CD4-positive, alpha-beta T cell treated with Interleukin-6 at 100 ng/mL for 8 hours (primary cell): ENCODE measurements at regions not wholly inside any gene's neighbourhood (a gene's known extent, or its start where the extent isn't known, plus 50 kb on each side); places are given as distances from the start of the nearest gene placed in this dataset.

Source experiments
- DNase-seq: peaks from one replicate; pipeline ENCODE4 v3.0.0-alpha.2; 2020; ENCODE audit warnings: mixed read lengths, low spot score

DNA sequence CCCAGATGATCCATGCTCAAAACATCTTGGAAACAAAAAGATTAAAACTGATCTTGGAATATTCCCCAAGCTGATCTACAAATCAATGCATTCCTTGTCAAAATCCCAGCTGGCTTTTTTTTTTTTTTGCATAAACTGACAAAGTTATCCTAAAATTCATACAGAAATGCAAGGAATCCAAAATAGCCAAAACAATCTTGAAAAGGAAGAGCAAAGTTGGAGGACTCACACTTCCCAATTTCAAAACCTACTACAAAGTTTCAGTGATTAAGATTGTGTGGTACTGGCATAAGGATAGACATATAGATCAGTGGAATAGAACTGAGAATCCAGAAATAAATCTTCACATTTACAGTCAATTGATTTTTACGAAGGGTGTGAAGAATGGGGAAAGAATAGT is 306.8 kb upstream of the MGAT5 start:
- DNase-seq = no peak

DNA sequence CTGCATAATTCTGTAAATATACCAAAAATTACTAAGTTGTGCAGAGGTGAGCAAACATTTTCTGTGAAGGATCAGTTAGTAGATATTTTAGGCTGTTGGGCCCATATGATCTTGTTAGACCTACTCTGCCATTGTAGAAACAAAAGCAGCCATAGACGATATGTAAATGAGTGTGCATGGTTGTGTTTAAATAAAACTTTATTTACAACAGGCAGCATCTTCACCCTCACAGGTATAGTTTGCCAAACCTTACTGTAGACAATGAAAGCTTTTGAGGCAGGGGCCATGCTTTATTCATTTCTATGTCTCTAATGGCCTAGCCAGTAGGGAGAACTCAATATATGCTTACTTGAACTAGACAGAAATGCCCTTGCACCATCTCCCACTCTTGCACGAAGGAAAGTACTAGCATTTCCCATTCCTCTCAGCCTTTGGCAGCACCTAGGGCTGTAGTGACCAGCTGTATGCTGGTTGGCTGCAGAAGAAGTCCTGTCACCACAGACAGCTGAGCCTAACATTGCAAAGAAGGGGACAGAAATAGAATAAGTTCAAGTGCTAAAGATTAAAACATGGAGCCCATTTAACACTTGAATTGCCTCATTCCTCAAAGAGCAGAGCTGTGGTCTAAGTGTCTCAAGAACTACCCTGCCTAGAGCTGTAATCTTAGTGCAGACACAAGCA is 305.1 kb upstream of the MGAT5 start:
- DNase-seq = no peak

DNA sequence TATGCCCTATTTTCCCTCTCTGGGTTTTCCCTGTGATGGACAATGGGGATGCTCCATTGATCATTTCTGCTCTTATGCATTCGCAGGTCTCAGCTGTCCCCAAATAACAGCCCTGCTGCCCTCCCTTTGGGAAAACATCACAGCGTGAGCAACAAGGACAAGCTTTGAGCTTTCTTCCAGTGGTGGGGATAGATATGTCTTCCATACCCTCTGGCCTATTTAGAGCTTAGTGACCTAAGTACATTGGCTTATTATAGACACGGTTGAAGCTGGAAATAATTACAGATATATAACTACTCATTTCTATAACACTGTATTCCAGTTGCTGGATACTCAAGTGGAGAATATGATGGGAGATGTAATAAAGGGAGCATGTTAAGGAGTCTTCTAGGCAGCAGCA is 304.3 kb upstream of the MGAT5 start:
- DNase-seq = no peak

DNA sequence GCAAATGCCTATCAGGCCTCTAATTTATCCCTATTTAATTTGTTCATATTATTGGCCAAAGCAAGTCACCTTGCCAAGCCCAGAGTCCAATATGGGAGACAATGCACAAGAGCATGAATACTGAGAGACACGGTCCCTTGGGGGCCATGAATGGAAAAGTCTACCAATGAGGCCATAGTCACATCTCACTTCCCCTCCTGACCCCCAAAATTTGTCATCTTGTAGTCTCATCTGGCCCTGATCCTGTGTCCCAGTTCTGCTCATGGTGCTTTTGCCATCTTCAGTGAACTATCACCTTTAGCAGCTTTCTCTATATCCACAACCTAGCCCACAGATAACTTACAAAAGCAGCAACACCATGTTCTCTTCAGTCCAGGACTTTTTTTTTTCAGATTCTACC is 302.7 kb upstream of the MGAT5 start:
- DNase-seq = no peak

DNA sequence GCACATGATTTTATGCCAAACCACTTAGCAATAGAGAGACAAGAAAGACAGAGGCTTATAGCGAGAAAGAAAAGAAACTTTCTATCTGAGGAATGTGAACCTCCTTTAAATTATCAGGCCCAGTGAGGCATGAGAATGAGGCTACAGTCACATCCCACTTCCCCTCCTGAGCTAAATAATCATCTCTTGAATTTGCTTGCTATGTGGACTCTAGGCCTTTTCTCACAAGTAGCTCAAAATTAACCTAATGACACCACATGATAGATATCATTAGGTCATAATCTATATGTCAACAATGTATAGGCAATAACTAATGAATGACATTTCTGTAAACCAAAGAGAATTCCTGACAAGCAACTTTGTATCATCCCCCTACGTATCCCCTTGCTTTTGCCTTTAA is 301.5 kb upstream of the MGAT5 start:
- no peak for DNase-seq

DNA sequence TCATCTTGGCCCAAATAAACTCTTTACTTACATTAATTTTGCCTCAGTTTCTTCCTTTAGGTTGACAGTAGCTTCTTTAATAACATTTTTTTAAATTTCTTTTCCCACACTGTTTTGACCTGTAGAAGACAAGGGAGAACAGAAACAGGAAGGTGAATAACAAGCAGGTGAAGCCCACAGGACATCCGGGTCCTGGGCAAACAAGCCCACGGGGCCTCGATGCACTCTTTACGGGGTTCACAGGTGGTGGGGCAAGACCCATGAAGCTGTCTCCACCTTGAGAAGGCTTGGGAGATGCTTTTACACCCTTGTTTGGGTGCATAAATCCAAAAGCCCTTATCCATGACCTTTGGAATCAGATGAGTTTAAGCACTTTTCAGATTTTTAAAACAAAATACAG is 301.0 kb upstream of the MGAT5 start:
- DNase-seq = no peak

DNA sequence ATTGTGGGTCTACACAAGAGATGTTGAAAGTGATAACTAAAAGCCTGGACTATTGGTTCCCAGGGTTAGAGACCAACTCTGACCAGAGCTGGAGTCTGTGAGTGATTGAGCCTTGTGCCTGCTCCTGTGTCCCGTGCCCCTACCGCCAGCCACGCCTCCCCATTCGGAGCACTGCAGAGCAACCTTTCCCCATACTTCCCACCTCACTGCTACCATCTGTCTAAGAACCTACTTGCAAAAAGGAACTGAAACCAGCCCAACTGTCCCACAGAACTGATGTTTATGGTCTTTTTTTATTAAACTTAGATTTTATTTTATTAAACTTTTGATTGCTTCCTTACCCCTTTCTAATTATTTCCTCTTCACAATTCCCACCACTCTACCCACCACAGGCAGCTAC is 300.3 kb upstream of the MGAT5 start:
- no peak for DNase-seq

DNA sequence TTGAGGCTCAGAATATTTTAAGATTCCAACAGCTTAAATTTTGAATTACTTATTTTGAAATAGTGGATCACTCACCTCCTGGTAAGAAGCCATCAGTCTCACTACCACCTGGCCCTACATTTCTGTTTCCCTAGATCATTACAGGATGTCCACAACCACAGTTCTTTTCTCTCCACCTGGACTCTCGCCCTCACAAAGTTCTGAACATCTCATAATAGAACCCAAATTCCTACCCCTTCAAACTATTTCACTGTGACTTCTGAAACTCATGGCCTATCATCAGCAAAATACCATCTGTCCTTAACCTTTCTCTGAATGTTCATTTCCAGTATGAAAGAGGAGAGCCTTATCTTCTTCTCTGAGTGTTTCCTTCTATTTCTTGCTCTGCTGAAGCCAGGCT is 299.2 kb upstream of the MGAT5 start:
- no peak for DNase-seq

DNA sequence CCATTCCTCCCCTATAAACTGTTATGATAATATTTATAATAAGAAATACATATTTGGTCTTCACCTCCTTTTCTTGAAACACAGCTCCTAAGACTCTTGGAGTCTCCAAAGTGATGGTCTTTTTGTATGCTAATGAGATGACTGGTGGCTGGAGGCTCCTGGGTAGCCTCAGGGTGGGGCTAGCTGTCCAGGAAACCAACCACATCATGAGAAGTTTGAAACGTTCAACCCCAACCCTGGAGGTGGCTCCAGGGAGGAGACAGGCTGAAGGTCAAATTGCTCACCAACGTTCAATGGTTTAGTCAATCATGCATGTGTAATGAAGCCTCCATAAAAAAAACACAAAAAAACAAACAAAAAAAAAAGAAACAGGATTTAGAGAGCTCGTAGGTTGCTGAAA is 298.7 kb upstream of the MGAT5 start:
- no peak for DNase-seq

DNA sequence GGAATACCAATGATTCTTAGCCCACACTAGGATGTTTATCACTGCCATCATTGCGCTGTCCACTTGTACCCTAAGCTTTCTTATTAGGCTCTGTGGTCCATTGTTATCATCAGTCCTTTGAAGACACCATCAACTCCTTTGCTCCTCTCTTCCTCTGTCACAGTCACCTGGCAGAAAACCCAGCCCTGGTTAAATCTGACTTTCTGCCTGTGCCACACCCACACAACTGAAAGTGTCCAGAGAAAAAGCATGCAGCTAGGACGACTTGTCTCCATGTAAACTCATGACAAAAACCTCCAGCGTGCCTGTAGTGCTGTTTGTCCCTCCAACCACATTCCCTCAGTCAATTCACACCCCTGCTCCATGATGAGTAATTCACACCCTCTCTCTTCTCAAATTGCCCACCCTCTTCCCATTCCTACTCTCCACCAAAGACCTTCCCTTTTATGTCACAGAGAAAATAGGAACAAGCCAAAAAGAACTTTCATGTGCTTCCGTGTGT is 297.4 kb upstream of the MGAT5 start:
- no peak for DNase-seq

DNA sequence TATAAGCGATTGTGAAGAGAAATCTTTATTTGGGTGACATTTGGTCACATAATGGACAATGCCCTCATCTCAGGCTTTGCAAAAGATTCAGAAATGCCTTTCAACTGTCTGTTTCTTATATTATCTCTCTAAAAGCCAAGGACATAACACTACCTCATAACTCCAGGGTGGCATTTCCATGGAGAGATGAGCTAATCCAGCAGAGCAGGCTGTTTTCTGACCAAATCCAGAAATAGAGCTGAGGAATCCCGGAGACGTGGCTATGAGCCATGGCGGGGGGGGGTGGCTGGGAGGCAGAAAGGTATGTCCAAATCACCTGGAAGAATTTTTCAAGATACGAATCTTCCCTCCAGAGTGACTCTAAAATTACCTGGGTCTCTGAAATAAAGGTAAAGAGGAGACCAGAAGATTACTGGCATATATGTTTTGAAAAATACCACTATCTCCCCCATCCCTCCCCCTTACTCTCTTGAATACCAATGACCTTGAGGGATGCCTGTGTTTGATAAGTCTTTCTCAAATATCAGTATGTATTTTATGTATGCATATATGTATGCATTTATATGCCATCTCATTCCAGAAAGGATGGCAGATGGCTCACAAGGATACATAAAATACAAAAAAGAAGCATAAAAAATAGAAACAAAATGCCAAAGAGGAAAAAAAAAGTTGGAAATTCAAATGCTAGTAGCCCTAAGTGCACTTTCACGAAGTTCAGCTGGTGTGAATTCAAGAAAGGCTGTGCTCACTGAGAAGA is 296.0 kb upstream of the MGAT5 start:
- DNase-seq = no peak

DNA sequence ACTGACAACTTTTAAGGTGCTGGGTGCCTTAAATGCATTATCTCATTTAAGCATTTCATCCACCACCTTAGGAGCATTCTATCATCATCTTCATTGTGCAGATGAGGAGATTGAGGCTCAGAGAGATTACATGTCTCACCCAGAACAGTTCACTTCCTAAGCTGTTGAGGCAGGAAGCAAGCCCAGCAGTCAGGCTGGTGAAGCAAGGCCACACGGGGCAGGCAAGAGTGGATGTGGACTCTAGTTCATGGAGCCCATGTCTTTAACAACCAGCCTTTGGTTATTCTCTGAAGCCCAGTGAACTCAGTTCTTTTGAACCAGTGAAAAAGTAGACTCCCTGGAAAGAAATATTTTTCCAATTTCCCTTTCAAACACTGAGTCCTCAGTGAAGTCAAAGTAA is 294.8 kb upstream of the MGAT5 start:
- no peak for DNase-seq

DNA sequence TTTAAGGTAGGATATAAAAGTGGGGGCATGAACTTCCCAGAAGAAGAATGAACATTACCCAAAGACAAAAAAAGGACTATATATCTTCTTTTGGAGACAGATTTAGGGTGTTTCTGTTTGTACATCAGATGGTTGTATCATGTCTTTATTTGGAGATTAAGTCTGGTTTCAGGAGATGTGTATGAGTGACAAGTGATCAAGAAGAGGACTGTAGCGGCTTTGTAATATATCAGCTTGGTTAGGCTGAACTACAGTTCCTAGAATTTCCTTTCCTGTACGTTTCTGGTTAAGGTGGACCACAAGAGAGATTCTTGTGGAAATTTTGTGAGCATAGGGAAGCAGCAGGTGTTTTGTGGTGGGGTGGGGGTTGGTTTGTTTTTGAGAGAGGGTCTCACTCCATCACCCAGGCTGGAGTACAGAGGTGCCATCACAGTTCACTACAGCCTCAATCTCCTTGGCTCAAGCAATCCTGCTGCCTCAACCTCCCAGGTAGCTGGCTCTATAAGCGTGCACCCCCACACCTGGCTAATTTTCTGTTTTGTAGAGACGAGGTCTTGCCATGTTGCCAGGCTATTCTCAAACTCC is 287.1 kb upstream of the MGAT5 start:
- DNase-seq = no peak

DNA sequence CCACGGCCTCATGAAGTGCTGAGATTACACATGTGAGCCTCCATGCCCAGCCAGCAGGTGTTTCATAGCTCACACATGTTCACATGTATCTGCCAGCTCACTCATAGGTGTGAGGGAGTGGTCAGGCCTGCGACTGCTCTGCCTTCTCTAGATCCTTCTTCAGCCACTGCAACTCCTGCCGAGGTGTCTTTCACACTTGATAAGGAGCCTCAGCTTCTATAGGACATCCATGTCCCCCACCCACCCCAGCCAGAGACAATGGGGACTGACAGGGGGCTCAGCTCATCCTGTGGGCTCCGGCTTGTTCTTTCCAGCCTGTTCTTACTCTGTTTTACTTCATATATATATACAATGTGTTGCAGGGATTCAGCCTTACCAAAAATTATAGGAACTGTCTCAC is 286.5 kb upstream of the MGAT5 start:
- DNase-seq = no peak

DNA sequence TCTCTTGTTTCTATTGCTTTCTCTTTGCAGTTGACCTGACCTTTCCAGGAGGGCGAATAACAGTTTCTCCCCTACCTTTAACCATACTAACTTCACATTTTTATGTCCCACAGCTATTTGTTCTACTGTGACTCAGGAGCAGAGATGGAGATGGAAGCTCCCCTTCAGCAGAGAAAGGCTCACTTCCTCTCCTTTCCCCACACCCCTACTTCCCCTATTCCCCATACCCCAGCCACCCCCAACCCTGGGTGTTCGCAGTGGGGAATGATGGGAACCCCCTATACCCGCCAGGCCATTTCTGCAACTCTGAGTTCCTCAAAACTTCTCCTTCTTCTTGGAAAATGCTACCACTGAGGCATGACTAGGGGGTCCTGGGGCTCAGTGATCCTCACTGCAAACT is 285.4 kb upstream of the MGAT5 start:
- DNase-seq = no peak

DNA sequence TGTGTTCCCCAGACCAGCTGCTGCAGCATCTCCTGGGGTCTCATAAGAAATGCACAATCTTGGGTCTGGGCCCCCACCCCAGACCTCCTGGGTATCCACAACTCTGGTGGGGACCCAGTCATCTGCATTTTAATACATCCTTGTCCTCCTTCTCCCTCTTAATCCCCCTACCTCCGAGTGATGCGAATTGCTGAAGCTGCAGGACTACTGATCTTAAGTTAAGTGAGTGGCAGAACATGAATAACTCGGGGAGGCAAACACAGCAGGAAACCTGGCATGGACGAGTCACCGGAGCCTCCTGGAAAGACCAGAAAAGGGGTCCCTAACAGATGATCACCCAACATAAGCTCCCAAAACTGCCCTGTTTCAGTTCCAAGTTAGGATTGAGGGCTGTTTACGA is 283.2 kb upstream of the MGAT5 start:
- no peak for DNase-seq

DNA sequence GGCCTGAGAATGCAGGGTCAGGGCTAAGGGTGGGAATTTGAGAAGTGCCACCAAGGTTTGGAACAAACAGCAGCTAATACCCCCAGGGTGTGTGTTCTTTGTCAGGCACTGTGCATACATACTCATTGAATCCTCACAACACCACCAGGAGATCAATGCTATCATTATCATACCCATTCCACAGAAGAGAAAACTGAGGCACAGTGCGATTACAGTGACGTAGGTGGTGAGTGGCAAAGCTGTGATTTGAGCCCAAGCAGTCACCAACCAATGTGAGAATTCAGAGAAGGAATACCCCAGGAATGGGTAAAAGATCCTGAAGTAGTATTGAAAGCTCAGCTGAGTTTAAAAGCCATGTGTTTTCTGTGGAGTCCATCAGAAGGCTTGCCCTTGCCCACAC is 281.6 kb upstream of the MGAT5 start:
- DNase-seq = no peak

DNA sequence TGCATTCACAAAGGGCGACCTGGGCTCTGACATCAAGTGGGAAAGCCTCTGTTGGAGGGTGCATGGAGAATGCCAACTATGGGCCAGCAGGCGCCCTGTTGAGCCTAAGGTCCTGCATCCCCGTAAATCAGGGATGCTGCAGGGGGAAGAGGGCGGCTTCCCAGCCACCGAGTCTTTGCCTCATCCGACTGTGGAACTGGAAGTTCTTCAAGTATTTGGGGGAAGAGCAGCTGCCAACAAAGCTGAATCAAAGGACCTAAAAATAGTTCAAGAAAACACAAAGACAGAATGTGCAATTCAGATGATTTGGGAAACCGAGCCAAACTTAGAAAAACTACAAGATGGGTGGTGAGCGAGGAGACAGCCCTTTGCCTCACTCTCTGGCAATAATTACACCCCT is 281.1 kb upstream of the MGAT5 start:
- no peak for DNase-seq

DNA sequence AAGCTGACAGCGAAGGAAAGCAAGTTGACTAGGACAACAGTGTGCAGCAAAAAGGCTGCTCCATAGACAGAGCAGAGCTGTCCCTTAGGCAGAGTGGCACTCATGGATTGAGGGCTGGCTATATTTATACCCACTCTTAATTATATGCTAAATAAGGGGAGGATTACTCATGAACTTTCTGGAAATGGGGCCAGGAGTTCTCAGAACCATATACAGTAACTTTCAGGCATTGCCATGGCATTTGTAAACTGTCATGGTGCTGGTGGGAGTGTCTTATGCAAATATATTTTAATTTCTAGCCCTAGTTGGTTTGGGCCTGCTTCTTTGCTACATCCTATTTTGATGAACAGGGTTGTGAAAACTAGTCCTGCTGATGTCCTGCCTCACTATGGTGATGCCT is 279.5 kb upstream of the MGAT5 start:
- DNase-seq = no peak

DNA sequence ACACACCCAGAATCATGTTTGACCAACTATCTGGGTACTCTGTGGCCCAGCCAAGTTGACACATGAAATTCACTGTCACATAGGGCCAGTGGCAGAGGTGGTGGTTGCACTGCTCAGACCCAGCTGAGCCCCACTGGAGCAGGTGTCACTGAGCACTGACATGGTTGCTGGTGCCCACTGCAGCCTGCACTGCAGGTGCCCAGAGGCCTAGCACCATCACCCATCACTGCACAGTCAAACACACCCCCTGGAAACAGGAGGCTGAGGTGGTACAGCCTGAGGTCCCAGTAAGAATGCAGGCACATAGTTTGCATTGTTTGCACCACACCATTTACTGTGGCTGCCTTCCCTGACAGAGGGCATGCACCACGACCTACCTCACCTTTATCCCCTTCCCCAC is 278.7 kb upstream of the MGAT5 start:
- DNase-seq = no peak

DNA sequence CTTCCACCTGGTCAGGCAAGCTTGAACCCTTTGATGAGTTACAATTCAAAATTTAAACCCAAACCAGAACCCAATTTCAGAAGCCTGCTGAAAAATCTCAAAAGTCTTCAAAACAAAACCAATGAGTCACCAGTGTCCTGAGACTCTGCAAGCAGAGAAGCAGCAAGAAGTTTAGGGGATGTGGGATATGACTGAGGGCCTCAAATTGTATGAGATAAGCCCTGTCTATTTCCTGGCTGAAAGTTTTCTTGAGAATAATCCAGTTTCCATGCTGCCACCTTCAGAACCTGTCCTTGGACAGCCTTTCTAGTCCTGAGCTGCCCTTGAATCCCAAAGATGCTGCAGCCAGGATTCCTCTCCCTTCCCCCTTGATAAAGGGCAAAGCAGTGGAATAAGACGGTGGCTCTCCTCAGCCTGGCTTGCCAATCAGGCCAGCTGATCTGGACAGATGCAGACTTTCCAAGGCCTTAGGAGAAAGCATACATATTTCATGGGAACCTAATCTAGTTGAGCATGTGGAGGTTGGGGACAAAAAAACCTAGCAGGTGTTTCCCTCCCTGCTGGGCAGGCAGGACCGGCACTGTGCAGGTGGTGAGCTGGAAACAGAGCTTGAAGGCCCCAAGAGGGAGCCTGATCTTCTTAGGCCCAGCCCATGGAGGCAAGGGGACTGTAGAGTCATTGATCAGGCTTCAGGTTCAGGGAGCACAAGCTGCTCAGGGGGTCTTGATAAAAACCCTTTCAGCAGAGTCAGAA is 278.0 kb upstream of the MGAT5 start:
- no peak for DNase-seq

DNA sequence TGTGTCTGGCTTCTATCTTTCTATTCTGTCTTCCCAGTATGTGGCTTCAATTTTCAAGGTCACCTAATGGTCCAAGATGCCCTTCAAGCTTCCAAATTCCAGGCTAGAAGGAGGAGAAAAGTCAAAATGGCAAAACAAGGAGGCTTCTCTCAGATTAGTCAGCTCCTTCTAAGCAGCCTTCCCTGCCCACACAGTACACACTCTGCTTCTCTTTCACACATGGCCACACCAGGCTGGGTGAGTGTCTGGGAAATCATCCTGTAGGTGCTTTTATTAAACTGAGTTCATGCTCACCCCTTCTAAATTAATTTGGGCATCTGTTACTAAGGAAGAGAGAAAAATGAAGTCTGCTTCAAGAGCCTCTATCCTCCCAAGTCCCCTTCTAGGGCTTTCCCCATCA is 277.2 kb upstream of the MGAT5 start:
- DNase-seq = no peak

DNA sequence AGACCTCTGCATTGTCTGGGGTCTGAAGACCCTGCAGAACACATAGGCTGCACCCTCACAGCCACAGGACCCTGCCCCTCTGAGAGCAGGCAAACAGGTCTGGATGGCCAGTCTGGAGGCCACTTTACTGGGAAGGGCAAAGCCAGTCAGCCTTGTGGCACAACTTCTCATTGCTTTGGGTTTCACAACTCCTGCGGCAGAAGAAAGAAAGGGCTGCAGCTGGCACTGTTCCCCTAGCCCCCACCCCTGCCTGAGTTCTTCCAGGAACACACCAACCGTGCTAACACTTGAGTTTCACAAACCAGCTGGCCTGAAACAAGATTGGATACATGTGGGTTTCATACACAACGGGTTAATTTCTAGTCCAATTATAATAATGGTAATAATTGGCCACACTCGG is 276.5 kb upstream of the MGAT5 start:
- DNase-seq = no peak
